GM12878 (cell line): ENCODE measurements at regions not wholly inside any gene's neighbourhood (a gene's known extent, or its start where the extent isn't known, plus 50 kb on each side); places are given as distances from the start of the nearest gene placed in this dataset.

Experiments used
- ATAC-seq: fragments of 200-7000 bp; cut with Tn5 transposase; 3 replicates; pipeline ENCODE4 v1.9.1; 2020; ENCODE audit warnings: mild to moderate bottlenecking, moderate library complexity
- BruUV-seq: library from RNA; stranded (reverse); fragments of 400-500 nt; replicated peaks from 2 replicates; lab custom pipeline; 2021; lab: Mats Ljungman, UMichigan
- CTCF ChIA-PET: fragments of 300-600 bp; sonication (Branson Sonifier 250); formaldehyde crosslinking; extraction: SDS; loops from one replicate; lab custom pipeline; 2021; ENCODE audit warnings: inconsistent platforms; lab: Yijun Ruan, JAX
- POLR2A ChIA-PET: fragments of 350-600 bp; formaldehyde crosslinking; extraction: SDS; loops from one replicate; lab custom pipeline; 2021; ENCODE audit warnings: inconsistent platforms; lab: Charles Lee
- RAD21 ChIA-PET: fragments of 300-600 bp; sonication (Branson Sonifier 250); formaldehyde crosslinking; loops from one replicate; lab custom pipeline; 2023; ENCODE audit warnings: antibody characterized with exemption; ENCODE audit not compliant: unreplicated experiment; lab: Charles Lee
- SMC1A ChIA-PET: fragments of 300-600 bp; sonication (Branson Sonifier 250); formaldehyde crosslinking; loops from one replicate; lab custom pipeline; 2023; ENCODE audit not compliant: unreplicated experiment, uncharacterized antibody; lab: Charles Lee
- DNase-seq: peaks from one replicate; pipeline ENCODE4 v3.0.0-alpha.2; 2011; ENCODE audit warnings: low read depth, low spot score
- FAIRE-seq: peaks from 3 replicates; lab custom pipeline; 2011; peaks lifted over from hg19 to GRCh38; lab: Jason Lieb, UNC
- H2AFZ ChIP-seq: 2 replicates; pipeline ENCODE4 v1.6.0; 2011; ENCODE audit warnings: low read depth, low read length, control low read depth; ENCODE audit not compliant: control insufficient read depth
- H3K27ac ChIP-seq: 2 replicates; pipeline ENCODE4 v1.5.1; 2011; ENCODE audit warnings: control low read depth; ENCODE audit not compliant: control insufficient read depth, insufficient read depth
- H3K27me3 ChIP-seq, 2 experiments: replicated peaks in 1 of 2; 2 replicates each; pipeline versions ENCODE4 v1.6.0 to v1.6.1; 2011; ENCODE audit warnings: low read length in 1 of 2; ENCODE audit not compliant: control insufficient read depth in 2 of 2, insufficient read depth in 2 of 2
- H3K36me3 ChIP-seq, 2 experiments: 2 replicates each; pipeline ENCODE4 v1.5.1; 2011; ENCODE audit warnings: low read length in 1 of 2; ENCODE audit not compliant: control insufficient read depth in 2 of 2, insufficient read depth in 2 of 2
- H3K4me1 ChIP-seq: 2 replicates; pipeline ENCODE4 v1.6.1; 2011; ENCODE audit warnings: mild to moderate bottlenecking, low read length, moderate library complexity, mixed read lengths; ENCODE audit not compliant: control insufficient read depth, insufficient read depth
- H3K4me2 ChIP-seq: 2 replicates; pipeline ENCODE4 v1.6.0; 2011; ENCODE audit warnings: control low read depth; ENCODE audit not compliant: control insufficient read depth, insufficient read depth
- H3K4me3 ChIP-seq: fragments of 200-600 bp; sonication (generic); 2 replicates; pipeline ENCODE4 v1.5.1; 2016
- H3K79me2 ChIP-seq: 2 replicates; pipeline ENCODE4 v1.6.0; 2011; ENCODE audit warnings: low read length; ENCODE audit not compliant: control insufficient read depth, insufficient read depth
- H3K9ac ChIP-seq: 2 replicates; pipeline ENCODE4 v1.8.0; 2011; ENCODE audit warnings: low read length, control low read depth, mixed read lengths; ENCODE audit not compliant: control insufficient read depth, insufficient read depth
- H3K9me3 ChIP-seq: replicated peaks from 3 replicates; pipeline ENCODE4 v1.5.1; 2011; ENCODE audit warnings: mild to moderate bottlenecking, low read length; ENCODE audit not compliant: control insufficient read depth, insufficient read depth
- H4K20me1 ChIP-seq: 2 replicates; pipeline ENCODE4 v1.6.0; 2011; ENCODE audit not compliant: control insufficient read depth, insufficient read depth
- ASH2L ChIP-seq: fragments of 300-600, 200-600 bp; sonication (generic); IDR thresholded peaks from 2 replicates; pipeline ENCODE4 v1.6.1; 2017; ENCODE audit warnings: low read depth, mild to moderate bottlenecking, borderline replicate concordance
- BHLHE40 ChIP-seq, 2 experiments: fragments of 450-650 bp in 1 of 2; IDR thresholded peaks; 2 replicates each; pipeline ENCODE4 v1.6.1; 2011 to 2017; ENCODE audit warnings: low read depth in 2 of 2, borderline replicate concordance in 1 of 2, improper control_type of control experiment in 1 of 2, low read length in 1 of 2, mild to moderate bottlenecking in 1 of 2
- CEBPB ChIP-seq, 2 experiments: fragments of 150-350 bp in 1 of 2; IDR thresholded peaks; 2 replicates each; pipeline ENCODE4 v1.6.1; 2012 to 2014; ENCODE audit warnings: low read depth in 2 of 2, low read length in 2 of 2, borderline replicate concordance in 1 of 2, inconsistent platforms in 1 of 2
- CHD2 ChIP-seq: IDR thresholded peaks from 2 replicates; pipeline ENCODE4 v1.6.1; 2011; ENCODE audit warnings: low read depth, low read length, improper control_type of control experiment, borderline replicate concordance
- NFYB ChIP-seq: IDR thresholded peaks from 2 replicates; pipeline ENCODE4 v1.6.1; 2011; ENCODE audit warnings: low read depth, mild to moderate bottlenecking, low read length, improper control_type of control experiment, moderate library complexity; ENCODE audit not compliant: insufficient read depth
- RFX5 ChIP-seq: IDR thresholded peaks from 2 replicates; pipeline ENCODE4 v1.6.1; 2011; ENCODE audit warnings: low read depth, low read length, improper control_type of control experiment
- SMC3 ChIP-seq: IDR thresholded peaks from 2 replicates; pipeline ENCODE4 v1.6.1; 2011; ENCODE audit warnings: low read length, improper control_type of control experiment, borderline replicate concordance
- WGBS: methylation state at CpG from one replicate; pipeline ENCODE4 v1.1.6; 2016; ENCODE audit warnings: low lambda C conversion rate; ENCODE audit not compliant: insufficient replicate concordance, insufficient coverage; ENCODE audit errors: missing lambda C conversion rate; 5-methylcytosine and 5-hydroxymethylcytosine counted together
- in situ Hi-C: fragments of 300-500 bp; cut with MboI; formaldehyde crosslinking; loops from 9 replicates; pipeline ENCODE4 v1.14.3; 2018; ENCODE audit warnings: mixed read lengths
- intact Hi-C: fragments of 100-400 bp; cut with micrococcal nuclease; formaldehyde crosslinking; loops from one replicate; pipeline ENCODE4 v1.14.2; 2022; ENCODE audit not compliant: unreplicated experiment
- TF ChIP-seq, protein P1 (sequence below): fragments of 450-650 bp; IDR thresholded peaks from 2 replicates; pipeline ENCODE4 v1.6.1; 2016; ENCODE audit warnings: mild to moderate bottlenecking, moderate library complexity, borderline replicate concordance
- TF ChIP-seq, protein P2 (sequence below): fragments of 450-650 bp; IDR thresholded peaks from 2 replicates; pipeline ENCODE4 v1.6.1; 2018; ENCODE audit warnings: borderline replicate concordance, mild to moderate bottlenecking; ENCODE audit not compliant: partially characterized antibody
- TF ChIP-seq, protein P3 (sequence below): fragments of 150-350 bp; IDR thresholded peaks from 2 replicates; pipeline ENCODE4 v1.6.1; 2016; ENCODE audit warnings: low read depth, low read length
- TF ChIP-seq, protein P4 (sequence below): fragments of 450-650 bp; IDR thresholded peaks from 2 replicates; pipeline ENCODE4 v1.6.1; 2017; ENCODE audit warnings: low read depth, mild to moderate bottlenecking, moderate library complexity

DNA sequence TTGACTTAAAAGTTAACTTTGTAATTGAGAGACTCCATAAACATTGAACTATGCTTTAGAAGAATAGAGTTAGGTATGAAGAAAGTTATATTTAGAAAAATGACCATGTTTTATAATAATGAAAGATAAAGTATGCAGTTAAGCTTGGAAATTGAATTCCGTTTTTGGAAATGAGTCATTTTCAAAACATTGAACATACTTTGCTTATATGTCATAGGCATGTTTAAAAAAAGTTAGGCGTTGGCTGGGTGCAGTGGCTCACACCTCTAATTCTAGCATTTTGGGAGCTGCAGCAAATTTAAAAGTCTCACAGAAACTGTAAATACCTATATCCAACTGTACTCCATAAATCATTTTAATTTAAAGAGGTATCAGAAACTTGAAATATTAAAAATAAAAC lies 607.4 kb downstream of the CBLN2 start:
- BruUV-seq, result no TSS peak
- intact Hi-C loops, result no loop called here
- no peak for ATAC-seq
- H3K4me1 ChIP-seq, result no peaks in the 10 kb centered on the region
- WGBS, result 0% methylated on average over 2 of the region's 2 CpGs
- H3K4me2 ChIP-seq, result no peak overlapping the region
- no peak overlapping the region for H3K4me3 ChIP-seq
- no peak overlapping the region for H3K27ac ChIP-seq
- ChIA-PET POLR2A (no interaction called here), RAD21 (no interaction called here), CTCF (no interaction called here), SMC1A (no interaction called here)
- H3K9ac ChIP-seq, result no peak overlapping the region
- no peaks in the 10 kb centered on the region for H4K20me1 ChIP-seq
- H2AFZ ChIP-seq, result no peak overlapping the region
- H3K9me3 ChIP-seq, result no peaks in the 10 kb centered on the region
- FAIRE-seq, result no peak
- no peaks in the 10 kb centered on the region for H3K27me3 ChIP-seq
- in situ Hi-C loops, result no loop called here
- DNase-seq, result no peak
- no peak for TF ChIP-seq CHD2
- TF ChIP-seq, protein P1, sequence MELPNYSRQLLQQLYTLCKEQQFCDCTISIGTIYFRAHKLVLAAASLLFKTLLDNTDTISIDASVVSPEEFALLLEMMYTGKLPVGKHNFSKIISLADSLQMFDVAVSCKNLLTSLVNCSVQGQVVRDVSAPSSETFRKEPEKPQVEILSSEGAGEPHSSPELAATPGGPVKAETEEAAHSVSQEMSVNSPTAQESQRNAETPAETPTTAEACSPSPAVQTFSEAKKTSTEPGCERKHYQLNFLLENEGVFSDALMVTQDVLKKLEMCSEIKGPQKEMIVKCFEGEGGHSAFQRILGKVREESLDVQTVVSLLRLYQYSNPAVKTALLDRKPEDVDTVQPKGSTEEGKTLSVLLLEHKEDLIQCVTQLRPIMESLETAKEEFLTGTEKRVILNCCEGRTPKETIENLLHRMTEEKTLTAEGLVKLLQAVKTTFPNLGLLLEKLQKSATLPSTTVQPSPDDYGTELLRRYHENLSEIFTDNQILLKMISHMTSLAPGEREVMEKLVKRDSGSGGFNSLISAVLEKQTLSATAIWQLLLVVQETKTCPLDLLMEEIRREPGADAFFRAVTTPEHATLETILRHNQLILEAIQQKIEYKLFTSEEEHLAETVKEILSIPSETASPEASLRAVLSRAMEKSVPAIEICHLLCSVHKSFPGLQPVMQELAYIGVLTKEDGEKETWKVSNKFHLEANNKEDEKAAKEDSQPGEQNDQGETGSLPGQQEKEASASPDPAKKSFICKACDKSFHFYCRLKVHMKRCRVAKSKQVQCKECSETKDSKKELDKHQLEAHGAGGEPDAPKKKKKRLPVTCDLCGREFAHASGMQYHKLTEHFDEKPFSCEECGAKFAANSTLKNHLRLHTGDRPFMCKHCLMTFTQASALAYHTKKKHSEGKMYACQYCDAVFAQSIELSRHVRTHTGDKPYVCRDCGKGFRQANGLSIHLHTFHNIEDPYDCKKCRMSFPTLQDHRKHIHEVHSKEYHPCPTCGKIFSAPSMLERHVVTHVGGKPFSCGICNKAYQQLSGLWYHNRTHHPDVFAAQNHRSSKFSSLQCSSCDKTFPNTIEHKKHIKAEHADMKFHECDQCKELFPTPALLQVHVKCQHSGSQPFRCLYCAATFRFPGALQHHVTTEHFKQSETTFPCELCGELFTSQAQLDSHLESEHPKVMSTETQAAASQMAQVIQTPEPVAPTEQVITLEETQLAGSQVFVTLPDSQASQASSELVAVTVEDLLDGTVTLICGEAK, result no peak
- TF ChIP-seq RFX5, result no peak
- no peak for TF ChIP-seq BHLHE40 (IDR thresholded peaks at IDR 0.05; ENCODE audit: borderline replicate concordance in 1 of 2, low read depth in 2 of 2, low read length in 1 of 2)
- TF ChIP-seq, protein P2, sequence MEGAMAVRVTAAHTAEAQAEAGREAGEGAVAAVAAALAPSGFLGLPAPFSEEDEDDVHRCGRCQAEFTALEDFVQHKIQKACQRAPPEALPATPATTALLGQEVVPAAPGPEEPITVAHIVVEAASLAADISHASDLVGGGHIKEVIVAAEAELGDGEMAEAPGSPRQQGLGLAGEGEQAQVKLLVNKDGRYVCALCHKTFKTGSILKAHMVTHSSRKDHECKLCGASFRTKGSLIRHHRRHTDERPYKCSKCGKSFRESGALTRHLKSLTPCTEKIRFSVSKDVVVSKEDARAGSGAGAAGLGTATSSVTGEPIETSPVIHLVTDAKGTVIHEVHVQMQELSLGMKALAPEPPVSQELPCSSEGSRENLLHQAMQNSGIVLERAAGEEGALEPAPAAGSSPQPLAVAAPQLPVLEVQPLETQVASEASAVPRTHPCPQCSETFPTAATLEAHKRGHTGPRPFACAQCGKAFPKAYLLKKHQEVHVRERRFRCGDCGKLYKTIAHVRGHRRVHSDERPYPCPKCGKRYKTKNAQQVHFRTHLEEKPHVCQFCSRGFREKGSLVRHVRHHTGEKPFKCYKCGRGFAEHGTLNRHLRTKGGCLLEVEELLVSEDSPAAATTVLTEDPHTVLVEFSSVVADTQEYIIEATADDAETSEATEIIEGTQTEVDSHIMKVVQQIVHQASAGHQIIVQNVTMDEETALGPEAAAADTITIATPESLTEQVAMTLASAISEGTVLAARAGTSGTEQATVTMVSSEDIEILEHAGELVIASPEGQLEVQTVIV, result no peak
- no peak for TF ChIP-seq CEBPB (IDR thresholded peaks at IDR 0.05; ENCODE audit: borderline replicate concordance in 1 of 2, low read depth in 2 of 2, low read length in 2 of 2)
- no peak for TF ChIP-seq ASH2L
- TF ChIP-seq, protein P3, sequence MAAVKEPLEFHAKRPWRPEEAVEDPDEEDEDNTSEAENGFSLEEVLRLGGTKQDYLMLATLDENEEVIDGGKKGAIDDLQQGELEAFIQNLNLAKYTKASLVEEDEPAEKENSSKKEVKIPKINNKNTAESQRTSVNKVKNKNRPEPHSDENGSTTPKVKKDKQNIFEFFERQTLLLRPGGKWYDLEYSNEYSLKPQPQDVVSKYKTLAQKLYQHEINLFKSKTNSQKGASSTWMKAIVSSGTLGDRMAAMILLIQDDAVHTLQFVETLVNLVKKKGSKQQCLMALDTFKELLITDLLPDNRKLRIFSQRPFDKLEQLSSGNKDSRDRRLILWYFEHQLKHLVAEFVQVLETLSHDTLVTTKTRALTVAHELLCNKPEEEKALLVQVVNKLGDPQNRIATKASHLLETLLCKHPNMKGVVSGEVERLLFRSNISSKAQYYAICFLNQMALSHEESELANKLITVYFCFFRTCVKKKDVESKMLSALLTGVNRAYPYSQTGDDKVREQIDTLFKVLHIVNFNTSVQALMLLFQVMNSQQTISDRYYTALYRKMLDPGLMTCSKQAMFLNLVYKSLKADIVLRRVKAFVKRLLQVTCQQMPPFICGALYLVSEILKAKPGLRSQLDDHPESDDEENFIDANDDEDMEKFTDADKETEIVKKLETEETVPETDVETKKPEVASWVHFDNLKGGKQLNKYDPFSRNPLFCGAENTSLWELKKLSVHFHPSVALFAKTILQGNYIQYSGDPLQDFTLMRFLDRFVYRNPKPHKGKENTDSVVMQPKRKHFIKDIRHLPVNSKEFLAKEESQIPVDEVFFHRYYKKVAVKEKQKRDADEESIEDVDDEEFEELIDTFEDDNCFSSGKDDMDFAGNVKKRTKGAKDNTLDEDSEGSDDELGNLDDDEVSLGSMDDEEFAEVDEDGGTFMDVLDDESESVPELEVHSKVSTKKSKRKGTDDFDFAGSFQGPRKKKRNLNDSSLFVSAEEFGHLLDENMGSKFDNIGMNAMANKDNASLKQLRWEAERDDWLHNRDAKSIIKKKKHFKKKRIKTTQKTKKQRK, result no peak
- TF ChIP-seq, protein P4, sequence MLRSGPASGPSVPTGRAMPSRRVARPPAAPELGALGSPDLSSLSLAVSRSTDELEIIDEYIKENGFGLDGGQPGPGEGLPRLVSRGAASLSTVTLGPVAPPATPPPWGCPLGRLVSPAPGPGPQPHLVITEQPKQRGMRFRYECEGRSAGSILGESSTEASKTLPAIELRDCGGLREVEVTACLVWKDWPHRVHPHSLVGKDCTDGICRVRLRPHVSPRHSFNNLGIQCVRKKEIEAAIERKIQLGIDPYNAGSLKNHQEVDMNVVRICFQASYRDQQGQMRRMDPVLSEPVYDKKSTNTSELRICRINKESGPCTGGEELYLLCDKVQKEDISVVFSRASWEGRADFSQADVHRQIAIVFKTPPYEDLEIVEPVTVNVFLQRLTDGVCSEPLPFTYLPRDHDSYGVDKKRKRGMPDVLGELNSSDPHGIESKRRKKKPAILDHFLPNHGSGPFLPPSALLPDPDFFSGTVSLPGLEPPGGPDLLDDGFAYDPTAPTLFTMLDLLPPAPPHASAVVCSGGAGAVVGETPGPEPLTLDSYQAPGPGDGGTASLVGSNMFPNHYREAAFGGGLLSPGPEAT, result no peak
- TF ChIP-seq NFYB, result no peak
- no peak for TF ChIP-seq SMC3
- H3K79me2 ChIP-seq, result no peaks in the 10 kb centered on the region
- no peaks in the 10 kb centered on the region for H3K36me3 ChIP-seq
